NCI-H2227 (cell line): ENCODE measurements at regions not wholly inside any gene's neighbourhood (a gene's known extent, or its start where the extent isn't known, plus 50 kb on each side); places are given as distances from the start of the nearest gene placed in this dataset.
"Not testable (repeated sequence)": the region's sequence is repeated elsewhere in the genome, so short reads cannot be mapped to it uniquely, and the experiment has no call there.

Experiments
- DNase-seq: peaks from one replicate; lab custom pipeline; 2025; ENCODE audit not compliant: unreplicated experiment; lab: John Stamatoyannopoulos, UW

GRCh38 chr6:15016813-15017212 is 229.1 kb upstream of the JARID2 start:
- DNase-seq = no peak

- no peak for DNase-seq
Measured at GRCh38 chr6:15017261-15017660, 228.6 kb upstream of the JARID2 start.

- DNase-seq = no peak
Measured at GRCh38 chr6:15017803-15018202, 228.1 kb upstream of the JARID2 start.

GRCh38 chr6:15020119-15020770 is 225.6 kb upstream of the JARID2 start:
- no peak for DNase-seq

- DNase-seq = no peak
Measured at GRCh38 chr6:15021074-15021473, 224.8 kb upstream of the JARID2 start.

GRCh38 chr6:15023018-15023417 is 222.9 kb upstream of the JARID2 start:
- not testable (repeated sequence) for DNase-seq

GRCh38 chr6:15023448-15023847 is 222.4 kb upstream of the JARID2 start:
- DNase-seq = no peak

GRCh38 chr6:15025446-15025845 is 220.4 kb upstream of the JARID2 start:
- DNase-seq = no peak

- no peak for DNase-seq
Measured at GRCh38 chr6:15026832-15027231, 219.0 kb upstream of the JARID2 start.

GRCh38 chr6:15027472-15027871 is 218.4 kb upstream of the JARID2 start:
- no peak for DNase-seq

- no peak for DNase-seq
Measured at GRCh38 chr6:15032015-15032414, 213.9 kb upstream of the JARID2 start.

GRCh38 chr6:15033850-15034203 is 212.0 kb upstream of the JARID2 start:
- DNase-seq = no peak

GRCh38 chr6:15036690-15037245 is 209.1 kb upstream of the JARID2 start:
- peak; percentile 50 for DNase-seq

GRCh38 chr6:15037253-15037652 is 208.6 kb upstream of the JARID2 start:
- DNase-seq = no peak

GRCh38 chr6:15038013-15038791 is 207.7 kb upstream of the JARID2 start:
- no peak for DNase-seq

GRCh38 chr6:15039136-15039535 is 206.7 kb upstream of the JARID2 start:
- no peak for DNase-seq

- no peak for DNase-seq
Measured at GRCh38 chr6:15042938-15043337, 202.9 kb upstream of the JARID2 start.

GRCh38 chr6:15044146-15044882 is 201.6 kb upstream of the JARID2 start:
- no peak for DNase-seq

GRCh38 chr6:15044948-15045347 is 200.9 kb upstream of the JARID2 start:
- no peak for DNase-seq

- no peak for DNase-seq
Measured at GRCh38 chr6:15046751-15047150, 199.1 kb upstream of the JARID2 start.

GRCh38 chr6:15048367-15048766 is 197.5 kb upstream of the JARID2 start:
- no peak for DNase-seq
